Ureter (tissue), 1 donor: ENCODE measurements at regions not wholly inside any gene's neighbourhood (a gene's known extent, or its start where the extent isn't known, plus 50 kb on each side); places are given as distances from the start of the nearest gene placed in this dataset.
"Not testable (repeated sequence)": the region's sequence is repeated elsewhere in the genome, so short reads cannot be mapped to it uniquely, and the experiment has no call there.

Experiments used
- DNase-seq: peaks from one replicate; pipeline ENCODE4 v3.0.0-alpha.2; 2020; ENCODE audit warnings: low spot score
- donor health status: DM: yes; HTN: yes; CAD: no.

DNA sequence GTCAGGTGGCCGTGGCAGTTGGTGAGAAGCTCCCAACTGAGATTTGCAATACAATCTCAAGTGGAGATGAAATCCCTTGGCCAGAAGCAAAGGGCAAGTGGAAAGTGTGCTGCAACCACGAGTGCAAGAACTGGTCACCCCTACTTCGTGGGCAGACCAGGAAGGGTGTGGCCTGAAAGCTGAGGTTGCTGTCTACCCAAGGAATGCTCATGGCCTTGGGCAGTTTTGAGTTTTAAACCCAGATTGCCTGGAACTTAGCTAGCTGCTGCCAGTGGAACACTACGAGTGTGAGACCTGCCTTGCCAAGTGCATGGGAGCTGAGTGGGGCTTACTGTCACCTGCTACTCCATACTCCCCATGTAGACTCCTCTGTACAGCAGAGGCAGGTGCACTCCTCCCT lies 113.3 kb upstream of the FAT3 start:
- no peak for DNase-seq

DNA sequence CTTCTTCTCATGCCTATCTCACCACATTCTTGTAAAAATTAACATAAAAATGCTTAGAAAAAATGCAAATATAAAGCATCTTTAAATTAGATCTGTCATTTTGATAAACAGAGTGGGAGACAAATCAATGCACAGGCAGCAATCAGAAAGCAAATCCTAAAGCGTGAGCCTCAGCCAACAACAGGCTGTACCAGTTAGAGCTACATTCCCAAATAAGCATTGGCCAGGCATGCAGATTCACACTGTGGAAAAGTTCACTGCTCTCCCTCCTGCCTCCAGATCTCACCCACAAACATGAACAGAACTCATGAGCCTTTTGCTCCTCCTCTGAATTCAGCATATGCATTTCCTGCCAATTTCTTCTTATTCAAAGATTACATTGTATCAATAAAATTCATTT lies 115.2 kb upstream of the FAT3 start:
- DNase-seq = no peak

DNA sequence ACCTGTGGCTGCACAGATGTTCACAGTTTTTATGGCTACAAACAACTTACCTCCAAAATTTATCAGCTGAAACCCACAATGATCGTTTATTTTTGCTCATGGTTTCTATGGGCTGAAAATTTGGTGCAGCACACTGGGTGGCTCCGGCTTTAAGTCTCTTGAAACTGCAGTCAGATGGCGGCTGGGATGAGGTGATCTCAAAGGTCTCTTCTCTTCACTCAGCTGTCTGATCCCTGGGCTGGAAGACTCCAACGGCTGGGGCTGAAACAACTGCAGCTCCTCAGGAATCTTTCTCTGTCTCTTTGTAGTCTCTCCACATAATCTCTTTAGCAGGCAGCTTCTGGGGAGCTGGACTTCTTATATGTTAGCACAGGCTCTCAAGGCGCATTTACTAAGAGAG lies 117.3 kb upstream of the FAT3 start:
- DNase-seq = no peak

DNA sequence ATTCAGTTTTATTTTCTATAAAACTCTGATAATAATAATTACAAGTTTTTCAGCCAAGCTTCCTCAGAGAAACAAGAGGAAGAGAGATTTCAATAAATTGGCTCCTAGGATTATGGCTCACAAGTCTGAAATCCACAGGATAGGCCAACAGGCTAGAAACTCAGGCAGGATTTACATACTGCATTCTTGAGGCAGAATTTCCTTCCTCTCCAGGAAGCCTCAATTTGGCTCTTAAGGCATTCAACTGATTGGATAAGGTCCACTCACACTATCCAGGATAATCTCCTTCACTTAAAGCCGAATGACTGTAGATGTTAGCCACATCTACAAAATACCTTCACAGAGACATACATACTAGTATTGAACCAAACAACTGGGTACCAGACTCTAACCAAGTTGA lies 120.3 kb upstream of the FAT3 start:
- no peak for DNase-seq

DNA sequence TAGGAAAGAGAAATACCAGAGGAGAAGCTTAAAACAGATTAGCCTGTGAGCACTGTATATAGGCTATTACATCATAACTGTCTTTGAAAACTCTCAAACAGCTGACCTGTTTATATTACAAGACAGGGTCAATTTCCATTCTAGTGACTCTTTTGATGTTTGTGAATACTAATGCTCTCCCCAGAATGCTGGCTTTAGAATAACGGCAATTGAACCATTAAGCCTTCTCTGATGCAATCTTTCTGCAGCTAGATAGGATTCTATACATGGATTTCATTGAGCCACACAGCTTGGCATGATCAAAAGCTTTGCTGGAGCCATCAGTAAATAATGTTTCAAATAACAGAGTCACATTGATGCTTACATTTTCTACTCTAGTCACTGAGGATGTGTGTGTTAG lies 122.7 kb upstream of the FAT3 start:
- no peak for DNase-seq

DNA sequence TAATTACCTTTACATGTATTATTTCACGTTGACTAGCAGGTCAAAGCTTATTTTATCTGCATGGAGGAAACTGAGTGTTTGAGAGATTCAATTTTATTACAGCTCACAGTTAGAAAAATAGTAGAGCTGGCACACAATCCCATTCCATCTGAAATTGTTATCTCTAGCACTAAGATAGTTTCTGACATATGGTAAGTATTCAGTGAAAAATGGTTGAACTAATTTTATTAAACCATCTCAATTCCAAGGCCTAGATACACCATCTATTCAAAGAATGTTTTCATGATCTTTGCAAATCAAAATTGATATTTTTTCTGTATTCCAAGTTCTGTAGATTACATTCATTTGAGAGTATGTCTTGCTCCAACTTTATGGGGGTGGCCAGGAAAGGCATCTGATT lies 125.4 kb upstream of the FAT3 start:
- DNase-seq = no peak

DNA sequence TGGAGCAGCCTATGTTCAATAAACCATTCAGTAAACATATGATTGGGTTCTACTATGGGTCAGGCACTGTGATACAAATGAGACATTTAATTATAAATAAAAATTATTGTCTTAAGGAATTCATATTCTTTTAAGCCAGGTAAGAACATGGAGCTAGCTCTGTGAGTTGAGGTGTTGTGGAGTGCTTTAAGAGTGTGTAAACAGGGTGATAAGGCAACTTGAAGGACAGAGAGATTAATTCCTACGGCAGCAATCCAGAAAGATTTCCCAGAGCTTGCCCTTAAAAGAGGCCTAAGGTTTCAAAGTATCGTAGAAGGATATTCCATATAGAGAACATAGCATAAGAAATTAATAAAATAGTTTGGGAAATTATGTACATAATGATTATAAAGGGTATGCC lies 126.4 kb upstream of the FAT3 start:
- no peak for DNase-seq

DNA sequence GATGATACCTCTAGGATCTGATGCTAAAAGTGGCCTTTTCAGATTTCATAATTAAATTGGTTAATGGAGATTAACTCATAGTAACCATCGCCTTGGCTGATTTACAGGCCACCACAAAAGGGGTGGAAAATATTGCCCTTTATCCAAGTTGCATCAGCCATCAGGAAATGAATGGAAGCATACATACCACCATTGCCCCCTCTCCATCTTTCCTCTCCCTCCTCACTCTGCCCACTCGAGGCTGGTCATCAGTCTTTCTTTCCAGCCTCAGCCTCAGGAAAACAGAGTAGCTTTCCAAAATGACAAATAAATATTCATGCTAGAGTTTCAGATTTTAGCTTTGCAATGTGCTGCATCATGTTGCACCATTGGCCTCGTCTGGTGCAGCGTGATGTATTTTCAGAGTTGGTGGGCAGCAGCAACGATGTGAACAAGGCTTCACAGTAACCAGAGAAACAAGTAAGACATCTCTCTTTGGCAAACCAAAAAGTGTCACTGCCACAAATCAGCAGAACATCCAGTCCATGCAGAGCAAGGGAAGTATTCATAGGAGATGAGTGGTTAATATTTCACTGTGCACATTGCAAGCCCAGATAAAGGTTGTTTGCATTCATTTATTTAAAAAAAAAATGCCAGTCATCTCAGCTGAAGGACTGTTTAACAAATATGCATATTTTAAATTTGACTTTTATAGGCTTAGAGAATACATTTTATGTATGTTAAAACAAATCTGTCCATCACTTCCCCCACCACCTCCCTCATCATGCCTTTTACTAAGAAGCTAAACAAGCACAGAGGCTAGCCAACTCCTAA lies 136.7 kb upstream of the FAT3 start:
- no peak for DNase-seq

DNA sequence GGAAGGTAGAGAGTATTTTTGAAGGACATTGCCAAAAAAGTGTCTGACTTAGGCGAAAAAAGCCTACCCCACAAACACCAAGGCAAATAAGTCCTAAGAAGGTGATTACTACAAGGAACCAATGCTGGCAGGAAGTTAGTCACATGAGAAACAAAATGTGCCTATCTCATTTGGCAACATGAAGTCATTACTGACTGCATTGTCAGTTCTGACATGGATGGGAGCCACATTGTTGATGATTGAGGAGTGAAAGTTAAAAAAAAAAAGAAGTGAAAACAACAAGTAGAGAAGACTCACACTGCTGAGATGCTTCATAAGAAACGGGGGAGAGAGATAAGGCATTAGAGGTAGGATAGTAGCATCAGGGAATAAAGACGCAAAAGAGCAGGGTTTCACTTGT lies 141.5 kb upstream of the FAT3 start:
- no peak for DNase-seq

DNA sequence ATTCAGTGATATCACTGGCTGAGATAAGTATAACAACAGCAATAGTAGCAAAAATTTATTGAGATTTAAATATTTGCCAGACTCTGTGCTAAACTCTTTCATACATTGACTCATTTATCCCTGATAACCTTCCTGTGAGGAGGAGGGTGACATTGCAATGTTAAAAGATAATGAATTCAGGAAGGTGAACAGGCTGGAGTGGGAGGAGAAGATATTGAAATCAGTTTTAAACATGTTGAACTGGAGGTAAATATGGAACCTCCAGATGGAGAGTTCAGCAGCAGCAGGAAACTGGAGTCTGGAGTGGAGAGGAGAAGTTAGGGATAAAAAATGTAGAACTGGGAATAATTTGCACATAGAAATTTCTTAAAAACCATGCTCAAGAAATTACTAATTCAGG lies 142.0 kb upstream of the FAT3 start:
- no peak for DNase-seq

DNA sequence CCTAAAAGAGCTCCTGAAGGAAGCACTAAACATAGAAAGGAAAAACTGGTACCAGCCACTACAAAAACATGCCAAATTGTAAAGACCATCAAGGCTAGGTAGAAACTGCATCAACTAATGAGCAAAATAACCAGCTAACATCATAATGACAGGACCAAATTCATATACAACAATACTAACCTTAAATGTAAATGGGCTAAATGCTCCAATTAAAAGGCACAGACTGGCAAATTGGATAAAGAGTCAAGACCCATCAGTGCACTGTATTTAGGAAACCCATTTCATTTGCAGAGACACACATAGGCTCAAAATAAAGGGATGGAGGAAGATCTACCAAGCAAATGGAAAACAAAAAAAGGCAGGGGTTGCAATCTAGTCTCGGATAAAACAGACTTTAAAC lies 150.1 kb upstream of the FAT3 start:
- DNase-seq = not testable (repeated sequence)

DNA sequence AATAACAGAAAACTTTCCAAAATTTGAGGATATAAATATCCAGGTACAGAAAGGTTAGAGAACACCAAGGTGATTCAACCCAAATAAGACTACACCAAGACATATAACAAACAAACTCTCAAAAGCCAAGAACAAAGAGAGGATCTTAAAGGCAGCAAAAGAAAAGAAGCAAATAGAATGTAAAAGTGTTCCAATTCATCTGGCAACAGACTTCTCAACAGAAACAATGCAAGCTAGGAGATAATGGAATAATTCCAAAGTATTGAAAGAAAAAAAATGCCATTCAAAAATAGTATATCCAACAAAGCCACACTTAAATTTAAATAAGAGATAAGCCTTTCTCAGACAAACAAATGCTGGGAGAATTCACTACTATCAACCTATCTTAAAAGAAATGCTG lies 153.0 kb upstream of the FAT3 start:
- DNase-seq = no peak

DNA sequence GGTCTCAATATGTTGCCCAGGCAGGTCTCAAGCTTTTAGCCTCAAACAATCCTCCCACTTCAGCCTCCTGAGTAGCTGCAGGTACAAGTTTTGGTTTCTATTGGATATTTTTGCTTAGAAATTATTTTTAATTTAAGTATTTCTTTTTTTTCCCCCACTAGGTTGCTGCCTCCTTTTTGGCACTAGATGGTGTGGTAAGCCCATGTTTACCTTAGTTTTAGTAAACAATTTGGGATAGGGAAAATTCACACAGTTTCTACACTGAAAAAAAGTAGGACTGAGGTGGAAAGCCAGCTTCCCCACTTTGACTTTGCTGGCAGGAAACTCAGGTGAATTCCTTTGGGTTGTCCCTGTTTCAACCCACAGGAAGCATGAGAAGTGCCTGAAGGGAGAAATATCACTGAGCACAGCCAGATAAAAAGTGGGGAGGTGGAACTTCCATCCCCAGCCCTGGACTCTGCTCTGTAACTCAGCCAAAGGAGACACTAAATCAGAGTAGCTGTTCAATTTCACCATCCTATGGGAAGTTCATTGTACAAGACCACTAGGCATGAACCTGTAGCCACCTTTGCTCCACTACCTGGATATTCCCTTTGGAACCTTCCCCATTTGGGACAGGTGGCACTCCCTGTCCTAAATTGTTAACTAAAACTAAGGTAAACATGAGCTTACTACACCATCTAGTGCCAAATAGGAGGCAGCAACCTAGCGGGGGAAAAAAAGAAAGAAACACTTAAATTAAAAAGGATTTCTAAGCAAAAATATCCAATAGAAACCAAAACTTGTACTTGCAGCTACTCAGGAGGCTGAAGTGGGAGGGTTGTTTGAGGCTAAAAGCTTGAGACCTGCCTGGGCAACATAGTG lies 154.4 kb upstream of the FAT3 start:
- no peak for DNase-seq

DNA sequence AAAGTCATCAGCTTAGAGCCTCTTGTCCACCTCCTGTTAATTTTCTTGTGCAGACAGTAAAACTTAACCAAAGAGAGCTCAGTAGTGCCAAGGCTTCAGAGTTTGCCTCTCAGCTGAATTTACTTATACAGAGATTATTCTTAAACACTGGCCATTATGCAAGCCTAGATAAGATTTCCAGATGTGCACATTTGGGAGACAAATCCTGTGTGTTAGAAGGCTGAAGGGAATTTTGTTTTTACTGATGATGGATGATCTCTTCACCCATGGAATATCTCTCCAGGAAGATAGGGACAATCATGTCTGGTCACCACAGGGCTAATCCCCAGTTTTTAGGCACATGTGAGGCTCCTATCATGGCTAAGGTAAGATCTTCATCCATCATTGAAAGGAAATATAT lies 157.6 kb upstream of the FAT3 start:
- DNase-seq = no peak

DNA sequence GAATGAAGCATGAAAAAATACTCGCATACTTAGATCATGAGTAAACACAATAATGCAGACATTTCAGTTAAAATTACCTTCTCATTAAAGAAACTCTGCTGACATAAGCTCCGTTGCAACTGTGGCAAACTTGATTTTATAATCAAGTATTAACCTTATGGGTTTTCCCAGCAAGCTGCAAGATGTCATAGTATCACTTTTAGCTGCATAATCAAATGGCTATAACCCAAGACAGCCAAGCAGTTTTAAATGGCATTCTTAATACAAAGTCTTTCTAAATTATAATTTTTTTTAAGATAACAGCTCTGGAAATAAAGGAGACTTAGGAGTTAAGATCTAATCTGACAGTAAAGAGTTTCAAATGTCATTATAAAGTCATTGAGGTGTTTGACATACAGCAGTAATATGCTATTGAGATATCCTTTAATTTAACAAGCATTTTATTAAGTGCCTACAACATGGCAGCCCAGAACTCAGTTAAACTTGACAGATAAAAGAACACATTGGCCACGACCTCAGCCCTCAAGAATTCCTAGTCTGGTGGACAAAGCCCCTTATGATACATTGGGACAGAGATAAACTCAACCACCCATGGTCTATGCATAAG lies 163.1 kb upstream of the FAT3 start:
- no peak for DNase-seq

DNA sequence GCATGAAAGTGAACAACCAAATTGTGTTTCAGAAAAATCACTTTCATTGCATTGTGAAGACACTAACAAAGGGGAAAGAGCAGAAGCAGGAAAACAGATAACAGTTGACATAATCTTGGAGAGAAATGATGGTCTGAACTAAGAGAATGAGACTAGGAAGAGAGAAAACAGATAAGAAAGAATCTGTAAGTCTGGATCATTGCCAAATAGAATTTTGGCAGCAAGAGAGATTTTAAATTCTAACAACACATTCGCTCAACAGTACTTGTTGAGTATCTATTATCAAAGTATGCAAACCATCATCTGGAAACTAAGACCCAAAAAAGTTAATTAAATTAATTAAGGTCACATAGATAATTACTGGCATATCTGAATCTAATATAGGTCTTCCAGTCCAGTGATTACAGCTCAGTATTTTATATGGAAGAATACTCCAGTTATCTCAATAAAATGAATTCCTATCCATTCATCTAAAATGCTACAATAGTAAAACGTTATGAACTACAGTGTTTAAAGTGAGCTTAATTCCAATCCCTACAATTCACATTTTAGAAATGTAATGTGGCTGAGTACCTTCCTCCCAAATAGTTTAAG lies 166.7 kb upstream of the FAT3 start:
- no peak for DNase-seq

DNA sequence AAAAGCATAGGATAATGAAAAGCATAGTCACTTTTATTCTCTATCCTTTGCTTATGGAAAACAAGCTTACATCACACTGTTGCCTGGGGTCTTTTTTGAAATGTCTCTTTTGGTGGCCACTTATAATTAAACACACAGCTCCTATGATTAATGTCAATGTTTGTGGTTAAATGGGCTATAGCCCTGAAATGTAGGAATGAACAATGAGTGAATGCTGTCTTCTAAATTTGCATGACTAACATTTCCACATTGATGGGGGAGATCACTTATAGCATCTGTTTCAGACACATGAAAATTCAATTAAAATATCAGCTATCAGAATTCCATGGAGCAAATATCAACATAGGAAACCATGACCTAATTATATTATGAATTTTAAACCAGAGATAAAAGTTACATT lies 171.4 kb upstream of the FAT3 start:
- no peak for DNase-seq

DNA sequence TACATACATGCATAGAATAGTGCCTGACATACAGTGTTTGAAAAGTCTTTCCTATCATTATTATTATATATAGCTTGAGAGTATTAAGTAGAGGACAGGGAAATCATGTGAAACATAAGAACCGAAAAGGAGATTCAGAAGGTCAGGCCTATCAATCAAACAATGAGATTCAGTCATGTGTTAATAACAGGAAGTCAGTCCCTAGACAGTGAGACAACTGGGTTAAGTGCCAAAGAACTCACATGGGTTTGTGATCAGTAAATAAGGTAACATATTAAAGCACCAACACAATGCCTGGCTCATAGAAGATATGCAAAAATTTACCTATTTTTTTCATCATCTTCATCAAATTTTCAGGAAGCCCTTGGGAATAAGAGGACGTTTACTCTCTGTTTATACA lies 174.3 kb upstream of the FAT3 start:
- DNase-seq = no peak

DNA sequence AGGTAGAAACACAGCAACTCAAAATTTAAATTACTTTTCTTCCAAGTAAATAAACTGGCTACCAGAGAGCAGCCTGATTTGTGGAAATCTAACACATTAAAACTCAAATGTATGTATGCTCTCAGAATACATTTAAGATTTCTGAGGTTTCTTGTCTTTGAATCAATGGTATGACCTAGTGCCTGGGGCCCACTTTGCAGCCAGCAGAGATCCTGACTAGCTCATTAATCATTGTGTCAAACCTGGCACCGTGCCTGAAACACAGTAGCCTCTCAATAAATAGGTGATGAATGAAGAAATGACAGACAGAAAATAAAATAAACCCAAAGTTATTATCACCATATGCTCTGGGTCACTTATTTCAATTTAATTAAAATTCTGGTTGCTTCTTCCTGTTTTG lies 176.2 kb upstream of the FAT3 start:
- DNase-seq = no peak

DNA sequence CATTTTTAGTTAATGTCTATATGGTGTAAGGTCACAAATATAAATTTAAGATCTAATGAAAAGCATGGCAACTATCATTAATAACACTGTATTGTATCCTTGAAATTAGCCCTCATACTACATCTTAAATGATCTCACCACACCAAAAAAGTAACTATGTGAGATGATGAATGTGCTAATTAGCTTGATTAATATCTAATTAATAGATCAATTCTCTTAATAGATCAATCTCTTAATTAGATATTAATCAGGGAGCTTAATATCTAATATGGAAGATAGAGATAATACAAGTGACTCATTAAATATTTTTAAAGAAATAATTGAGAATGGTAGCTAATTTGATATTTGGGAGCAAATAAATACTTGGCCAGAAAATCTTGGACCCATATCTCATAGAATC lies 178.5 kb upstream of the FAT3 start:
- DNase-seq = no peak

DNA sequence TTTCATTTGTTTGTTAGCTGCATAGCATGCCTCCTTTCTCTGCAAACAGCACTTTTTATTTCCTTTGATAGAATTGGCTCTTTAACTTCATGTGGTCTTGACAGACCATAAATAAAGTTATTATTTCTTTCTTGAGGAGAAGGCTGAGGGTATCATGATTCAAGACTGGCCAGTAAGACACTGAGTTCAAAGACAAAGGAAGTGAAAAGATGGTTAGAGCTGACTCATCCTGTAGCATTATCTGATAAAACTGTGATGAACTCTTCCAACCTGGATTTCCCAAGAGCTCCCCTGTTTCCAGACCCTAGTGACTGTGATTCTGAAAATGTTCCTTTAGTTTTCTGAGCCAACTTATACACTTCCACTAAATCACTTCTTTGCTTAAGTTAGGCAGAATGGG lies 179.3 kb upstream of the FAT3 start:
- DNase-seq = no peak

DNA sequence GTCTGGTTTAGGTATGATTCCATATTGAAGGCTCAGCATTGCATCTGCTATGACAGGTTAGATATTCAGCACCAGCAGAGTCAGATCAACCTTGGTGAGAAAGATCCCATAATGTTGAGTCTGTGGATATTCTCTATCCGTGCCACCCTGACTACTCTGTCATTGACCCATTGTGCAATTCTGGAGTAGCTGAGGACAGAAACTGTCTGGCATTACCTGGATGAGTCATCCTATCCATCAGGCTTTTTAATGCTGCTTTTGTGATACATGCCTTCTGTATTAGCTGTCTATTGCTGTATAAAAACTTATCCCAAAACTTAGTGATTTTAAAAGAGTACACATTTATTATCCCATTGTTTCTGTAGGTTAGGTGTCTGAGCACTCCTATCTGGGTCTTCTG lies 189.1 kb upstream of the FAT3 start:
- no peak for DNase-seq

DNA sequence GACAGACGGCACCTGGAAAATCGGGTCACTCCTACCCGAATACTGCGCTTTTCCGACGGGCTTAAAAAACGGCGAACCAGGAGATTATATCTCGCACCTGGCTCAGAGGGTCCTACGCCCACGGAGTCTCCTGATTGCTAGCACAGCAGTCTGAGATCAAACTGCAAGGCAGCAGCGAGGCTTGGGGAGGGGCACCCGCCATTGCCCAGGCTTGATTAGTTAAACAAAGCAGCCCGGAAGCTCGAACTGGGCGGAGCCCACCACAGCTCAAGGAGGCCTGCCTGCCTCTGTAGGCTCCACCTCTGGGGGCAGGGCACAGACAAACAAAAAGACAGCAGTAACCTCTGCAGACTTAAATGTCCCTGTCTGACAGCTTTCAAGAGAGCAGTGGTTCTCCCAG lies 197.5 kb upstream of the FAT3 start:
- DNase-seq = not testable (repeated sequence)
